GM12878 (cell line): ENCODE measurements at regions not wholly inside any gene's neighbourhood (a gene's known extent, or its start where the extent isn't known, plus 50 kb on each side); places are given as distances from the start of the nearest gene placed in this dataset.
A peak's percentile ranks its signal among the peaks of the same experiment; 100 is the strongest.

Experiments
- ATAC-seq: fragments of 200-7000 bp; cut with Tn5 transposase; 3 replicates; pipeline ENCODE4 v1.9.1; 2020; ENCODE audit warnings: mild to moderate bottlenecking, moderate library complexity
- BruUV-seq: library from RNA; stranded (reverse); fragments of 400-500 nt; replicated peaks from 2 replicates; lab custom pipeline; 2021; lab: Mats Ljungman, UMichigan
- CTCF ChIA-PET: fragments of 300-600 bp; sonication (Branson Sonifier 250); formaldehyde crosslinking; extraction: SDS; loops from one replicate; lab custom pipeline; 2021; ENCODE audit warnings: inconsistent platforms; lab: Yijun Ruan, JAX
- POLR2A ChIA-PET: fragments of 350-600 bp; formaldehyde crosslinking; extraction: SDS; loops from one replicate; lab custom pipeline; 2021; ENCODE audit warnings: inconsistent platforms; lab: Charles Lee
- RAD21 ChIA-PET: fragments of 300-600 bp; sonication (Branson Sonifier 250); formaldehyde crosslinking; loops from one replicate; lab custom pipeline; 2023; ENCODE audit warnings: antibody characterized with exemption; ENCODE audit not compliant: unreplicated experiment; lab: Charles Lee
- SMC1A ChIA-PET: fragments of 300-600 bp; sonication (Branson Sonifier 250); formaldehyde crosslinking; loops from one replicate; lab custom pipeline; 2023; ENCODE audit not compliant: unreplicated experiment, uncharacterized antibody; lab: Charles Lee
- DNase-seq: peaks from one replicate; pipeline ENCODE4 v3.0.0-alpha.2; 2011; ENCODE audit warnings: low read depth, low spot score
- FAIRE-seq: peaks from 3 replicates; lab custom pipeline; 2011; peaks lifted over from hg19 to GRCh38; lab: Jason Lieb, UNC
- H2AFZ ChIP-seq: 2 replicates; pipeline ENCODE4 v1.6.0; 2011; ENCODE audit warnings: low read depth, low read length, control low read depth; ENCODE audit not compliant: control insufficient read depth
- H3K27ac ChIP-seq: 2 replicates; pipeline ENCODE4 v1.5.1; 2011; ENCODE audit warnings: control low read depth; ENCODE audit not compliant: control insufficient read depth, insufficient read depth
- H3K27me3 ChIP-seq, 2 experiments: replicated peaks in 1 of 2; 2 replicates each; pipeline versions ENCODE4 v1.6.0 to v1.6.1; 2011; ENCODE audit warnings: low read length in 1 of 2; ENCODE audit not compliant: control insufficient read depth in 2 of 2, insufficient read depth in 2 of 2
- H3K36me3 ChIP-seq, 2 experiments: 2 replicates each; pipeline ENCODE4 v1.5.1; 2011; ENCODE audit warnings: low read length in 1 of 2; ENCODE audit not compliant: control insufficient read depth in 2 of 2, insufficient read depth in 2 of 2
- H3K4me1 ChIP-seq: 2 replicates; pipeline ENCODE4 v1.6.1; 2011; ENCODE audit warnings: mild to moderate bottlenecking, low read length, moderate library complexity, mixed read lengths; ENCODE audit not compliant: control insufficient read depth, insufficient read depth
- H3K4me2 ChIP-seq: 2 replicates; pipeline ENCODE4 v1.6.0; 2011; ENCODE audit warnings: control low read depth; ENCODE audit not compliant: control insufficient read depth, insufficient read depth
- H3K4me3 ChIP-seq: fragments of 200-600 bp; sonication (generic); 2 replicates; pipeline ENCODE4 v1.5.1; 2016
- H3K79me2 ChIP-seq: 2 replicates; pipeline ENCODE4 v1.6.0; 2011; ENCODE audit warnings: low read length; ENCODE audit not compliant: control insufficient read depth, insufficient read depth
- H3K9ac ChIP-seq: 2 replicates; pipeline ENCODE4 v1.8.0; 2011; ENCODE audit warnings: low read length, control low read depth, mixed read lengths; ENCODE audit not compliant: control insufficient read depth, insufficient read depth
- H3K9me3 ChIP-seq: replicated peaks from 3 replicates; pipeline ENCODE4 v1.5.1; 2011; ENCODE audit warnings: mild to moderate bottlenecking, low read length; ENCODE audit not compliant: control insufficient read depth, insufficient read depth
- H4K20me1 ChIP-seq: 2 replicates; pipeline ENCODE4 v1.6.0; 2011; ENCODE audit not compliant: control insufficient read depth, insufficient read depth
- IRF3 ChIP-seq: fragments of 450-650 bp; IDR thresholded peaks from 2 replicates; pipeline ENCODE4 v1.6.1; 2014; ENCODE audit warnings: mild to moderate bottlenecking
- NFIC ChIP-seq: IDR thresholded peaks from 2 replicates; pipeline ENCODE4 v1.6.1; 2012; ENCODE audit warnings: low read depth, mild to moderate bottlenecking, inconsistent platforms, low read length, moderate library complexity
- RUNX3 ChIP-seq: IDR thresholded peaks from 2 replicates; pipeline ENCODE4 v1.6.1; 2012; ENCODE audit warnings: low read length, inconsistent platforms
- YBX1 ChIP-seq: fragments of 450-650 bp; IDR thresholded peaks from 2 replicates; pipeline ENCODE4 v1.6.1; 2016; ENCODE audit warnings: antibody characterized with exemption
- ZNF592 ChIP-seq: fragments of 450-650 bp; IDR thresholded peaks from 2 replicates; pipeline ENCODE4 v1.6.1; 2017; ENCODE audit warnings: mild to moderate bottlenecking, moderate library complexity
- ZNF687 ChIP-seq: fragments of 450-650 bp; IDR thresholded peaks from 2 replicates; pipeline ENCODE4 v1.6.1; 2017; ENCODE audit warnings: mild to moderate bottlenecking, moderate library complexity
- WGBS: methylation state at CpG from one replicate; pipeline ENCODE4 v1.1.6; 2016; ENCODE audit warnings: low lambda C conversion rate; ENCODE audit not compliant: insufficient replicate concordance, insufficient coverage; ENCODE audit errors: missing lambda C conversion rate; 5-methylcytosine and 5-hydroxymethylcytosine counted together
- in situ Hi-C: fragments of 300-500 bp; cut with MboI; formaldehyde crosslinking; loops from 9 replicates; pipeline ENCODE4 v1.14.3; 2018; ENCODE audit warnings: mixed read lengths
- intact Hi-C: fragments of 100-400 bp; cut with micrococcal nuclease; formaldehyde crosslinking; loops from one replicate; pipeline ENCODE4 v1.14.2; 2022; ENCODE audit not compliant: unreplicated experiment
- TF ChIP-seq, protein P1 (sequence below): fragments of 450-650 bp; IDR thresholded peaks from 2 replicates; pipeline ENCODE4 v1.6.1; 2016; ENCODE audit warnings: mild to moderate bottlenecking
- TF ChIP-seq, protein P2 (sequence below): IDR thresholded peaks from 2 replicates; pipeline ENCODE4 v1.6.1; 2012; ENCODE audit warnings: low read length, inconsistent platforms

DNA sequence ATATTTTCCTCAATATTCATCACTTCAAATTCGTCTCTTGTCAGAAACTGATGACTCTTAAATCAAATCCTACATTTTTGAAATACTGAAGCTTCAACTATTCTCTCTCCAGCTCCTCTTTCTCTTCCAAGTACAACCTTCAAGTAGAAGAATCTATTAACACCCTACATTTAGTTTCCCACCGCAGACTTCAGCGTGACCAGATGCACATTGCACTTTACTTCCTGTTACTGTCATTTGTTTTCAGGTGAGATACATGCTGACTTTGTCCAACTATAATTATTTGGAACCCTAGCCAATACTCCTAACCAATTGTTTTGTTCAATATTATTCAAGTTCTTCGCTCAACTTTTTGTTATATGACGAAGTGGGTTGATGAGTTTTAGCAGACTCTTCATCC, 116.0 kb downstream of the MRPL39 start:
- POLR2A ChIA-PET, result interaction anchor here (0.6 kb wide), 1 partner anchor 69 kb away, joined by 3 read pairs; no protein-coding TSS in a partner anchor
- TF ChIP-seq IRF3, result no peak
- no peak for TF ChIP-seq ZNF592
- TF ChIP-seq, protein P1, sequence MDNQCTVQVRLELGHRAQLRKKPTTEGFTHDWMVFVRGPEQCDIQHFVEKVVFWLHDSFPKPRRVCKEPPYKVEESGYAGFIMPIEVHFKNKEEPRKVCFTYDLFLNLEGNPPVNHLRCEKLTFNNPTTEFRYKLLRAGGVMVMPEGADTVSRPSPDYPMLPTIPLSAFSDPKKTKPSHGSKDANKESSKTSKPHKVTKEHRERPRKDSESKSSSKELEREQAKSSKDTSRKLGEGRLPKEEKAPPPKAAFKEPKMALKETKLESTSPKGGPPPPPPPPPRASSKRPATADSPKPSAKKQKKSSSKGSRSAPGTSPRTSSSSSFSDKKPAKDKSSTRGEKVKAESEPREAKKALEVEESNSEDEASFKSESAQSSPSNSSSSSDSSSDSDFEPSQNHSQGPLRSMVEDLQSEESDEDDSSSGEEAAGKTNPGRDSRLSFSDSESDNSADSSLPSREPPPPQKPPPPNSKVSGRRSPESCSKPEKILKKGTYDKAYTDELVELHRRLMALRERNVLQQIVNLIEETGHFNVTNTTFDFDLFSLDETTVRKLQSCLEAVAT, result no peak
- TF ChIP-seq, protein P2, sequence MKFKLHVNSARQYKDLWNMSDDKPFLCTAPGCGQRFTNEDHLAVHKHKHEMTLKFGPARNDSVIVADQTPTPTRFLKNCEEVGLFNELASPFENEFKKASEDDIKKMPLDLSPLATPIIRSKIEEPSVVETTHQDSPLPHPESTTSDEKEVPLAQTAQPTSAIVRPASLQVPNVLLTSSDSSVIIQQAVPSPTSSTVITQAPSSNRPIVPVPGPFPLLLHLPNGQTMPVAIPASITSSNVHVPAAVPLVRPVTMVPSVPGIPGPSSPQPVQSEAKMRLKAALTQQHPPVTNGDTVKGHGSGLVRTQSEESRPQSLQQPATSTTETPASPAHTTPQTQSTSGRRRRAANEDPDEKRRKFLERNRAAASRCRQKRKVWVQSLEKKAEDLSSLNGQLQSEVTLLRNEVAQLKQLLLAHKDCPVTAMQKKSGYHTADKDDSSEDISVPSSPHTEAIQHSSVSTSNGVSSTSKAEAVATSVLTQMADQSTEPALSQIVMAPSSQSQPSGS, result no peak
- peak; percentile 47; the same call in 1 of the 2 replicates for TF ChIP-seq NFIC
- TF ChIP-seq ZNF687, result no peak
- no peak for TF ChIP-seq YBX1
- peak; percentile 76 for TF ChIP-seq RUNX3

More for the DNA sequence above, 116.0 kb downstream of the MRPL39 start:
- Histone ChIP-seq H3K9me3 (peaks cover 25% of the 10 kb centered on the region), H3K36me3 (peaks cover 0 to 6% of the 10 kb centered on the region in 2 experiments; a peak in 2 of 4 replicates), H3K27me3 (no peaks in the 10 kb centered on the region), H3K9ac (no peak overlapping the region), H3K27ac (peak overlapping the region; percentile 71), H3K4me1 (peaks cover 60% of the 10 kb centered on the region), H3K4me3 (no peak overlapping the region), H3K4me2 (peak overlapping the region; percentile 41), H3K79me2 (peaks cover 11% of the 10 kb centered on the region), H4K20me1 (no peaks in the 10 kb centered on the region), H2AFZ (no peak overlapping the region; the same call in 1 of the 2 replicates)
- intact Hi-C loops (no loop called here), in situ Hi-C loops (no loop called here)
- BruUV-seq, result no TSS peak
- RAD21 ChIA-PET, result interaction anchor here (0.9 to 2.4 kb wide), 4 partner anchors 17 to 76 kb away, joined by 3 to 14 read pairs (median 4); no protein-coding TSS in a partner anchor
- CTCF ChIA-PET, result interaction anchor here (1.4 to 2.0 kb wide), 2 partner anchors 15 to 24 kb away, joined by 3 to 5 read pairs; no protein-coding TSS in a partner anchor
- DNase-seq (no peak), ATAC-seq (no peak), FAIRE-seq (no peak)
- SMC1A ChIA-PET, result interaction anchor here (1.3 to 8.0 kb wide), 9 partner anchors 7 to 74 kb away, joined by 3 to 84 read pairs (median 30); no protein-coding TSS in a partner anchor
- 50% methylated on average over 5 of the region's 5 CpGs for WGBS
